Activated CD8-positive, alpha-beta T cell treated with anti-CD3 and anti-CD28 coated beads for 36 hours (primary cell): ENCODE measurements at regions not wholly inside any gene's neighbourhood (a gene's known extent, or its start where the extent isn't known, plus 50 kb on each side); places are given as distances from the start of the nearest gene placed in this dataset.
"Not testable (repeated sequence)": the region's sequence is repeated elsewhere in the genome, so short reads cannot be mapped to it uniquely, and the experiment has no call there.

Source experiments
- ATAC-seq: fragments of 200-7000 bp; cut with Tn5 transposase; one replicate; pipeline ENCODE4 v1.10.0; 2021; ENCODE audit warnings: mild to moderate bottlenecking, moderate library complexity
- CTCF ChIA-PET: fragments of 350-600 bp; sonication (Branson Sonifier 250); formaldehyde crosslinking; loops from one replicate; lab custom pipeline; 2021; ENCODE audit warnings: antibody characterized with exemption; lab: Charles Lee
- POLR2A ChIA-PET: fragments of 350-600 bp; sonication (Branson Sonifier 250); formaldehyde crosslinking; loops from one replicate; lab custom pipeline; 2021; ENCODE audit warnings: antibody characterized with exemption; lab: Charles Lee
- DNase-seq: peaks from one replicate; pipeline ENCODE4 v3.0.0-alpha.2; 2020
- H3K27ac Mint-ChIP-seq: one replicate; pipeline ENCODE4 v1.8.0; 2021; ENCODE audit warnings: mild to moderate bottlenecking, mixed read lengths
- H3K27me3 Mint-ChIP-seq: one replicate; pipeline ENCODE4 v1.8.0; 2021; ENCODE audit warnings: mixed read lengths
- H3K36me3 Mint-ChIP-seq: one replicate; pipeline ENCODE4 v1.8.0; 2021; ENCODE audit warnings: low read depth, mixed read lengths
- H3K4me1 Mint-ChIP-seq: one replicate; pipeline ENCODE4 v1.8.0; 2021; ENCODE audit warnings: low read depth, mixed read lengths
- H3K4me3 Mint-ChIP-seq: one replicate; pipeline ENCODE4 v1.8.0; 2021; ENCODE audit warnings: mild to moderate bottlenecking, moderate library complexity, mixed read lengths
- H3K9me3 Mint-ChIP-seq: one replicate; pipeline ENCODE4 v1.8.0; 2021; ENCODE audit warnings: mixed read lengths
- CTCF ChIP-seq: fragments of 200-600 bp; IDR thresholded peaks from one replicate; pipeline ENCODE4 v1.8.0; 2022; ENCODE audit warnings: antibody characterized with exemption, mild to moderate bottlenecking
- intact Hi-C: fragments of 100-400 bp; cut with micrococcal nuclease; formaldehyde crosslinking; loops from one replicate; pipeline ENCODE4 v1.10.0; 2022

GRCh38 chr15:62369454-62369853 is 204.4 kb upstream of the C2CD4B start:
- Mint-ChIP-seq H3K9me3 (no peaks in the 10 kb centered on the region), H3K27ac (no peak overlapping the region), H3K27me3 (peaks cover 8% of the 10 kb centered on the region), H3K36me3 (no peaks in the 10 kb centered on the region), H3K4me1 (no peaks in the 10 kb centered on the region), H3K4me3 (no peak overlapping the region)
- no peak for TF ChIP-seq CTCF
- no peak for ATAC-seq
- POLR2A ChIA-PET: no interaction called here
- DNase-seq: no peak
- intact Hi-C loops: no loop called here
- CTCF ChIA-PET: interaction anchor here (1.2 kb wide), 1 partner anchor 63 kb away, joined by 3 read pairs; no protein-coding TSS in a partner anchor

GRCh38 chr15:62371683-62372082 is 206.6 kb upstream of the C2CD4B start:
- H3K36me3 Mint-ChIP-seq, ATAC-seq, POLR2A ChIA-PET: not testable (repeated sequence)

GRCh38 chr15:62377736-62378480 is 212.8 kb upstream of the C2CD4B start:
- Mint-ChIP-seq H3K27me3 (peaks cover 7% of the 10 kb centered on the region), H3K9me3 (no peaks in the 10 kb centered on the region), H3K4me3 (no peak overlapping the region), H3K27ac (no peak overlapping the region), H3K36me3 (no peaks in the 10 kb centered on the region), H3K4me1 (no peaks in the 10 kb centered on the region)
- no peak for TF ChIP-seq CTCF
- no peak for ATAC-seq
- DNase-seq: no peak
- ChIA-PET POLR2A (no interaction called here), CTCF (interaction anchor here (1.5 kb wide), 1 partner anchor 33 kb away, joined by 3 read pairs; no protein-coding TSS in a partner anchor)
- intact Hi-C loops: no loop called here

More at GRCh38 chr15:62371683-62372082, 206.6 kb upstream of the C2CD4B start:
- H3K27ac Mint-ChIP-seq, CTCF ChIA-PET, H3K9me3 Mint-ChIP-seq, H3K27me3 Mint-ChIP-seq, DNase-seq, intact Hi-C loops, H3K4me3 Mint-ChIP-seq, H3K4me1 Mint-ChIP-seq: not testable (repeated sequence)

GRCh38 chr15:62378772-62379498 is 213.8 kb upstream of the C2CD4B start:
- Mint-ChIP-seq H3K4me1 (no peaks in the 10 kb centered on the region), H3K4me3 (no peak overlapping the region), H3K9me3 (no peaks in the 10 kb centered on the region), H3K27me3 (peaks cover 14% of the 10 kb centered on the region), H3K27ac (no peak overlapping the region), H3K36me3 (no peaks in the 10 kb centered on the region)
- intact Hi-C loops: no loop called here
- ChIA-PET CTCF (no interaction called here), POLR2A (no interaction called here)
- no peak for TF ChIP-seq CTCF
- DNase-seq (no peak), ATAC-seq (no peak)

- DNase-seq (no peak), ATAC-seq (no peak)
- POLR2A ChIA-PET: no interaction called here
- Mint-ChIP-seq H3K27me3 (peaks cover 15% of the 10 kb centered on the region), H3K36me3 (no peaks in the 10 kb centered on the region), H3K4me3 (no peak overlapping the region), H3K4me1 (no peaks in the 10 kb centered on the region), H3K27ac (no peak overlapping the region), H3K9me3 (no peaks in the 10 kb centered on the region)
- intact Hi-C loops: no loop called here
- TF ChIP-seq CTCF: no peak
- CTCF ChIA-PET: no interaction called here
Observed at GRCh38 chr15:62380011-62380410, 214.9 kb upstream of the C2CD4B start.
